Common myeloid progenitor, CD34-positive (primary cell): ENCODE measurements at regions not wholly inside any gene's neighbourhood (a gene's known extent, or its start where the extent isn't known, plus 50 kb on each side); places are given as distances from the start of the nearest gene placed in this dataset.
"Not testable (repeated sequence)": the region's sequence is repeated elsewhere in the genome, so short reads cannot be mapped to it uniquely, and the experiment has no call there.

Experiments used
- CTCF ChIA-PET: fragments of 350-600 bp; sonication (Branson Sonifier 250); formaldehyde crosslinking; loops from one replicate; lab custom pipeline; 2021; ENCODE audit warnings: antibody characterized with exemption; lab: Charles Lee
- POLR2A ChIA-PET: fragments of 350-600 bp; sonication (Branson Sonifier 250); formaldehyde crosslinking; loops from one replicate; lab custom pipeline; 2021; ENCODE audit warnings: antibody characterized with exemption; lab: Charles Lee
- DNase-seq, 3 donors: peaks; one replicate each; pipeline versions ENCODE4 v3.0.0 to v3.0.0-alpha.2; 2013
- H3K27ac ChIP-seq, 2 experiments: 1 replicate in 1 of 2; 2 replicates in 1 of 2; pipeline ENCODE4 v1.7.0; 2013; ENCODE audit warnings: inconsistent platforms in 2 of 2, low read length in 2 of 2, mild to moderate bottlenecking in 2 of 2, low read depth in 1 of 2, moderate library complexity in 1 of 2; ENCODE audit not compliant: severe bottlenecking in 2 of 2, insufficient read depth in 1 of 2, poor library complexity in 1 of 2
- H3K27me3 ChIP-seq, 5 experiments: replicated peaks in 2 of 5; 1 replicate in 3 of 5; 2 replicates in 2 of 5; pipeline versions ENCODE4 v1.6.1 to v1.7.0; 2013; ENCODE audit warnings: low read length in 4 of 5, mild to moderate bottlenecking in 2 of 5, moderate library complexity in 2 of 5, inconsistent platforms in 1 of 5; ENCODE audit not compliant: insufficient read depth in 5 of 5, control insufficient read depth in 4 of 5
- H3K36me3 ChIP-seq, 4 experiments: 1 replicate in 2 of 4; 2 replicates in 2 of 4; pipeline versions ENCODE4 v1.6.1 to v1.7.0; 2013; ENCODE audit warnings: low read length in 3 of 4, control low read depth in 1 of 4, mild to moderate bottlenecking in 1 of 4; ENCODE audit not compliant: control insufficient read depth in 4 of 4, insufficient read depth in 4 of 4
- H3K4me1 ChIP-seq, 4 experiments: 1 replicate in 3 of 4; 2 replicates in 1 of 4; pipeline versions ENCODE4 v1.6.1 to v1.7.1; 2013; ENCODE audit warnings: low read length in 3 of 4, mild to moderate bottlenecking in 3 of 4, control low read depth in 1 of 4, inconsistent platforms in 1 of 4, moderate library complexity in 1 of 4; ENCODE audit not compliant: control insufficient read depth in 4 of 4, insufficient read depth in 4 of 4; ENCODE audit errors: control extremely low read depth in 1 of 4
- H3K4me3 ChIP-seq, 7 experiments: 1 replicate in 4 of 7; 2 replicates in 3 of 7; pipeline versions ENCODE4 v1.5.1 to v1.7.0; 2013; ENCODE audit warnings: mild to moderate bottlenecking in 7 of 7, low read length in 6 of 7, moderate library complexity in 6 of 7, inconsistent platforms in 2 of 7, low read depth in 2 of 7, control low read depth in 1 of 7; ENCODE audit not compliant: insufficient read depth in 4 of 7, control insufficient read depth in 1 of 7; ENCODE audit errors: extremely low read depth in 1 of 7
- H3K9me3 ChIP-seq, 5 experiments: 1 replicate in 4 of 5; 2 replicates in 1 of 5; pipeline versions ENCODE4 v1.6.1 to v1.7.1; 2013; ENCODE audit warnings: low read length in 4 of 5, mild to moderate bottlenecking in 2 of 5, inconsistent platforms in 1 of 5, low read depth in 1 of 5, moderate library complexity in 1 of 5; ENCODE audit not compliant: control insufficient read depth in 4 of 5, insufficient read depth in 2 of 5; ENCODE audit errors: control extremely low read depth in 1 of 5
- WGBS: methylation state at CpG from one replicate; pipeline ENCODE4 v1.1.5; 2013; ENCODE audit not compliant: insufficient coverage; 5-methylcytosine and 5-hydroxymethylcytosine counted together

DNA sequence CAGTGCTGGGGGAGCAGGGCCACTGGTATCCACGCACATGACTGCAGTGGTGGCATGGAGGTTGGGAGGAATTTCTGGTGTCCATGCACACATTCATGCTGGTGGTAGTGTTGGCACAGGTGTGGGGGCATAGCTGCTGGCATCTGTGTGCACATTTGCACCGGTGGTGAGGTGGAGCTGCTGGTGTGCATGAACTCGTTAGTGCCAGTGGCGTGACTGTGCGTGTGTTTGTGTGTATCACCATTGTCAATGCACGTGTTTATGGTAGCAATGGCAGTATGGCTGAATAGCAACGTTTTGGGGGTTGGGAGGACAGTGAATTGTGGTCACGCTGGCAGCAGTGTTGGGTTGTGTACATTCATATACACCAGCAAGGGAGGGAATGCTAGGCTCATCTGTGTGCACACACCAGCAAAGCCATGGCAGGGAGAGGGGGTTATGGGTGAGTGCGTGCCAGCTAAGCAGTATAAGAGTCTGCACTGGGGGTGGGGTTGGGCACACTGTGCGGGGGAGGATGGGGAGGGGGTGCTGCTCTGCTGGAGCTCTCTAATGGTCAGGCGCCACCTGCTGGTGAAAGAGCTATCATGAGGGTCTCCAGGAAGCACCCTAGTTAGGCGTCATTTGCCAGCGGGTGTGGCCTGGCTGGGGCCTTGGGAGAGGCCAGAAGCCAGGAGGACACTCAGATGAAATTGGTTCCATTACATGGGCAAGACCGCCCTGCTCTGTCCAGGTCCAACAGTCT, 626.1 kb upstream of the ID4 start:
- DNase-seq, result peak; percentile 7 to 19 (median 9)
- Histone ChIP-seq H3K9me3 (no peaks in the 10 kb centered on the region), H3K27ac (no peak overlapping the region), H3K36me3 (no peaks in the 10 kb centered on the region), H3K27me3 (no peaks in the 10 kb centered on the region), H3K4me1 (no peaks in the 10 kb centered on the region), H3K4me3 (no peak overlapping the region)
- POLR2A ChIA-PET, result no interaction called here
- CTCF ChIA-PET, result no interaction called here
- WGBS, result 88% methylated on average over 14 of the region's 14 CpGs

DNA sequence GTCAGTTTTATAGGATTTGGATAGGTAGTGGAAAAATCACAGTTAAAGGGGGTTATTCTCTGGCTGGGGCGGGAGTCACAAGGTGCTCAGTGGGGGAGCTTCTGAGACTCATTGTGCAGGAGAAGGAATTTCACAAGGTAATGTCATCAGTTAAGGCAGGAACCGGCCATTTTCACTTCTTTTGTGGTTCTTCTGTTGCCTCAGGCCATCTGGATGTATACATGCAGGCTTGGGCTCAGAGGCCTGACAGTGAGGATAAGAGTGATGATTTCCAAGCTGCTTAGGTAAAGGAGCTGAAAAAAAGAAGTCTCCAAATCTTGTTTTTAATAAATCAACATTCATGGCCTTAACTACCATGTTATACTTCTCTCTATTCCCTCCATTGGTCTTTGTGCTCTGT, 622.9 kb upstream of the ID4 start:
- 92% methylated on average over 2 of the region's 2 CpGs for WGBS
- H3K4me3 ChIP-seq, result no peak overlapping the region
- DNase-seq, result no peak
- H3K9me3 ChIP-seq, result peaks cover 0 to 1% (median 0%) of the 10 kb centered on the region in 5 experiments
- no peaks in the 10 kb centered on the region for H3K4me1 ChIP-seq
- POLR2A ChIA-PET, result interaction anchor here (0.5 to 0.6 kb wide), 2 partner anchors 112 to 311 kb away, joined by 3 read pairs; no protein-coding TSS in a partner anchor
- CTCF ChIA-PET, result no interaction called here
- H3K36me3 ChIP-seq, result no peaks in the 10 kb centered on the region
- no peaks in the 10 kb centered on the region for H3K27me3 ChIP-seq
- no peak overlapping the region for H3K27ac ChIP-seq

DNA sequence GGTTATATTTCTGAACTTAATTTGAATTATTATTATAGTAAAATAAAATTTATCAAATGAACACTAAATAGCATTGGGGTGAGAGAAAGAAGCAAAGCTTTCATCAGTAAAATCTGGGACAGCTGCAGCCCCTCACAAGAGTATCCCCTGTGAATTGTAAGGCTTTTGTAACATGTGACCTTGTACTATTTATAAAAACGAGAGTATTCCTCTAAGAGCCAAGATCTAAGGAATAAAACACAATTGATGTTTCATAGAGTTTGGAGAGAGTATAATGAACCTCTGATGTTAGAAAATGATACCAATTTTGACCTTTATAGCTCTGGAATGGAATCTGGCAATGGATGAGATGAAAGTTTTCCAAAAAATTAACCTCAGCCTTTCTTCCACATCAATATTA, 617.2 kb upstream of the ID4 start:
- no peaks in the 10 kb centered on the region for H3K27me3 ChIP-seq
- WGBS, result no CpG with 5 or more reads among the region's 1 CpG
- POLR2A ChIA-PET, result no interaction called here

DNA sequence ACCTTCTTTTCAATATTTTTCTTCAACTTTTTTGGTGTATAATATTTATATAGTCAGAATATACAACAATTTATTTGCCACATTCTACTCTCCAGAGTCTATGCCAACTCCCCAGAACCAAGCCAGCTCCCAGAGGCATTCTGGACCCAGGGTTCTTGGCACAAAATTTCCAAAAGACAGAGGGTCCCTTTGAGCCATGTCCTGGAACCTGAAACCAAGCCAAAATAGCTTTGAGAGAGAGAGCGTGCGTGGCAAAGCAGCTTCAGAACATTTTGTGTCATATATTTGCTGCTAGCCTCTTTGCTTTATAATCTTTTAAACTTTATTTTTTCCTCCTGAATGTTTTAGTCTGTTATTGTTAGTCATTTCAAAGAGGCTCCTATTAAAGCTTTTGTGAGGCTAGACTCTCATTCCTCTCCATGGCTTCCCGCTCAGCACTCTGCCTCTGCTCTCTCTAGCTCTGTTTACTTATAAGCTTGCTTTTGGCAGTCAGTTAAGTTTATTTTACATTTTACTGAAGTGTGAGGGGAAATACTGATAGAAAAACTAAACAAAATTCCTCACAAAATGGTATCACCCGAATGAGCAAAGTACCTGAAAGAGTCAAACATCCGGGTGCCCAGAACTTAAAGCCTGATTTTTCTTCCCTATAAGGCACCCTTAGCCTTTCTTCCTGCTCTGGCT, 605.1 kb upstream of the ID4 start:
- no peak for DNase-seq
- Histone ChIP-seq H3K9me3 (no peaks in the 10 kb centered on the region), H3K36me3 (no peaks in the 10 kb centered on the region), H3K4me1 (no peaks in the 10 kb centered on the region), H3K4me3 (no peak overlapping the region), H3K27me3 (no peaks in the 10 kb centered on the region), H3K27ac (no peak overlapping the region)
- ChIA-PET POLR2A (no interaction called here), CTCF (no interaction called here)
- WGBS, result 54% methylated on average over 3 of the region's 5 CpGs

More for the DNA sequence above, 617.2 kb upstream of the ID4 start:
- Histone ChIP-seq H3K27ac (no peak overlapping the region), H3K4me1 (no peaks in the 10 kb centered on the region), H3K36me3 (no peaks in the 10 kb centered on the region), H3K9me3 (peaks cover 0 to 1% (median 0%) of the 10 kb centered on the region in 5 experiments), H3K4me3 (no peak overlapping the region)
- no peak for DNase-seq
- CTCF ChIA-PET, result interaction anchor here (1.1 kb wide), 1 partner anchor 1870 kb away, joined by 3 read pairs; no protein-coding TSS in a partner anchor

DNA sequence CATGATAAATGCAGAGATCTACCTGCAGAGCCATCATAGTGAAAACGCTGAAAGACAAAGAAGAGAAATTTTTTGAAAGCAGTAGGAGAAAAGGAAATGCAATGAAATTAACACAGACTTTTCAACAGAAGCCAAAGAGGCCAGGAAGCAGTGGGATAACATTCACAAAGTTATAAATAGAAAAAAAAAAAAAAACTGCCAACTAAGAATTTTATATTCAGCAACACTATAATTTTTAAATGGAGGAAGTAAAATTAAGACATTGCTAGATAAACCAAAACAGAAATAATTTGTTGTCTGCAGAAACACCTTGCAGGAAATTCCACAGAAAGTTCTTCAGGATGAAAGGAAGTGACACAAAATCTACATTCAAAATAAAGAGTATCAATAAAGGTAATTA, 591.5 kb upstream of the ID4 start:
- Histone ChIP-seq H3K4me3 (no peak overlapping the region), H3K9me3 (peaks cover 0 to 4% (median 0%) of the 10 kb centered on the region in 5 experiments), H3K36me3 (no peaks in the 10 kb centered on the region), H3K4me1 (no peaks in the 10 kb centered on the region), H3K27ac (no peak overlapping the region), H3K27me3 (no peaks in the 10 kb centered on the region)
- ChIA-PET CTCF (no interaction called here), POLR2A (no interaction called here)
- no peak for DNase-seq
- no CpG with 5 or more reads among the region's 1 CpG for WGBS

DNA sequence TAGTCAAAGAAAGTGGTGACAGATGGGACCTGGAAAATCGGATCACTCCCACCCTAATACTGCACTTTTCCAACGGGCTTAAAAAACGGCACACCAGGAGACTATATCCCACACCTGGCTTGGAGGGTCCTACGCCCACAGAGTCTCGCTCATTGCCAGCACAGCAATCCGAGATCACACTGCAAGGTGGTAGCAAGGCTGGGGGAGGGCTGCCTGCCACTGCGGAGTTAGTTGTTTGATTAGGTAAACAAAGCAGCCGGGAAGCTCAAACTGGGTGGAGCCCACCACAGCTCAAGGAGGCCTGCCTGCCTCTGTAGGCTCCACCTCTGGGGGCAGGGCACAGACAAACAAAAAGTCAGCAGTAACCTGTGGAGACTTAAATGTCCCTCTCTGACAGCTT, 590.0 kb upstream of the ID4 start:
- DNase-seq, H3K27ac ChIP-seq, H3K4me1 ChIP-seq, CTCF ChIA-PET, H3K9me3 ChIP-seq, H3K4me3 ChIP-seq, H3K36me3 ChIP-seq, POLR2A ChIA-PET, H3K27me3 ChIP-seq: not testable (repeated sequence)
- WGBS, result 96% methylated on average over 5 of the region's 8 CpGs

DNA sequence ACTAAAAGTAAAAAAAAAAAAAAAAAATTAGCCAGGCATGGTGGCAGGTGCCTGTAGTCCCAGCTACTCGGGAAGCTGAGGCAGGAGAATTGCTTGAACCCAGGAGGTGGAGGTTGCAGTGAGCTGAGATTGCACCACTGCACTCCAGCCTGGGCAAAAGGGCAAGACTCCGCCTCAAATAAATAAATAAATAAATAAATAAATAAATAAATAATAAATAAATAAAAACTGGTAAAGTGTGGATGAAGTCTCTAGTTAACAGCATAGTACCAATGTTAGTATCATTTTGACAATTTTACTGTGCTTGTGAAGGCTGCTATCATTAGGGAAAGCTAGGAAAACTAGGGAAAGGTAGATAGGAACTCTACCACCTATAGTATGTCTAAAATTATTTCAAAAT, 581.0 kb upstream of the ID4 start:
- WGBS, result no CpG with 5 or more reads among the region's 2 CpGs
- CTCF ChIA-PET, H3K27me3 ChIP-seq, DNase-seq, H3K36me3 ChIP-seq, H3K9me3 ChIP-seq, POLR2A ChIA-PET, H3K4me1 ChIP-seq, H3K4me3 ChIP-seq, H3K27ac ChIP-seq: not testable (repeated sequence)
